COLO668 (cell line): ENCODE measurements at regions not wholly inside any gene's neighbourhood (a gene's known extent, or its start where the extent isn't known, plus 50 kb on each side); places are given as distances from the start of the nearest gene placed in this dataset.

Source experiments
- DNase-seq: peaks from one replicate; lab custom pipeline; 2025; ENCODE audit not compliant: unreplicated experiment; lab: John Stamatoyannopoulos, UW

GRCh38 chr11:19524171-19524671, 188.4 kb upstream of the NAV2 start:
- no peak for DNase-seq

- DNase-seq, result peak; percentile 31
These were observed 192.0 kb upstream of the NAV2 start for GRCh38 chr11:19520681-19521080.

GRCh38 chr11:19519912-19520641, 192.6 kb upstream of the NAV2 start:
- DNase-seq, result peak; percentile 75

- DNase-seq, result no peak
These were observed 193.3 kb upstream of the NAV2 start for GRCh38 chr11:19519353-19519752.

- DNase-seq, result no peak
These were observed 199.4 kb upstream of the NAV2 start for GRCh38 chr11:19513253-19513652.

DNA sequence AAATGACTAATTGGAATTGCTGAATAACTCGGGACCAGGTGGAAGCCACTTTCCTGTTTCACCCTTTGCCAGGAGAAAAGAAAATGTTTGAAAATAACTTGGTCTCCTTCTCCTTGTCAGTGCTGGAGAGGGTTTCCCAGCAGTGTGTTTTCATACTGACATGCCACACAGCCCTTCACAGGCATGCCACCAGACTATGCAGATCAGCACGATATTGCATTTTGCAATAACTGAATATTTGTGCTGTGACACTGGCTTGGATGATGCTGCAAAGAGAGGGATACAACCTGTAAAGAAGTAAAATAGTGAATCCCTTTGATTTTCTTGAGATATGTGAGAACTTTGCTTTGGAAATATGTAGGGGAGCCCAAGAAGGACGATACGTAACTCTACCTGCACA, 200.0 kb upstream of the NAV2 start:
- DNase-seq, result no peak

- DNase-seq, result peak; percentile 87
These were observed 201.0 kb upstream of the NAV2 start for GRCh38 chr11:19511413-19512183.

DNA sequence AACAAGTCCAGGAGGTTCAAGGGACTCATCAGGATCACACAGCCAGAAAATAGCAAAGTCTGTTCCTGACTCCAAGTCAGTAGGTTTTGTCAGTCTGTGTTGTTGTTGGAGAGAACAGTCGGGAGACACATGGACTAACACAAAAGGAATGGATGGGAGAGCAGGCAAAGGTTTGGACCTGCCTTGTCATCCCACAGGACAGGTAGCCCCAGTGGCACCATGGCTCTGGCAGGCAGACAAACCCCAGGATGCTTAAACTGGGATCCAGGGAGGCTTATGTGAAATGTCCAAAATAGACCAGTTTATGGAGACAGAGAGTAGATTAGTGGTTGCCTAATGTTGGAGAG, 201.6 kb upstream of the NAV2 start:
- no peak for DNase-seq

DNA sequence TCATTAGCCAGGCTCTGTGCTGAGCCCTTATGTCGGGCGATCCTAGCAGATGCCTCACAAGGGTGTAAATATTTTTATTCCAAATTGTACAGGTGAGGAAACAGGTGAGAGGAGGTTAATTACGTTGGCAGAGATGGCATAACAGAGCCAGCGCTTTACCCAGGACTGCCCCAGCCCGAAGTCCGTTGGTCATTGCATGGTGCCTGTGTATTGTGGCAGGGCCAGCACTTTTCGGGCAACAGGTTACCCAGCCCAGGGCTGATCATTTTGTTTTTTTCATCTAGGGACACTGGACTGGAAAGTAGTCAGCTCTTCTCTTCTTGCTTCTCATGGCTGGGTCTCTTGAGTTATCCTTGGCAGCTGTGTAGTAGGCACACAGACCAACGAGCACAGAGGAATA, 202.2 kb upstream of the NAV2 start:
- no peak for DNase-seq

GRCh38 chr11:19509215-19509614, 203.4 kb upstream of the NAV2 start:
- no peak for DNase-seq

DNA sequence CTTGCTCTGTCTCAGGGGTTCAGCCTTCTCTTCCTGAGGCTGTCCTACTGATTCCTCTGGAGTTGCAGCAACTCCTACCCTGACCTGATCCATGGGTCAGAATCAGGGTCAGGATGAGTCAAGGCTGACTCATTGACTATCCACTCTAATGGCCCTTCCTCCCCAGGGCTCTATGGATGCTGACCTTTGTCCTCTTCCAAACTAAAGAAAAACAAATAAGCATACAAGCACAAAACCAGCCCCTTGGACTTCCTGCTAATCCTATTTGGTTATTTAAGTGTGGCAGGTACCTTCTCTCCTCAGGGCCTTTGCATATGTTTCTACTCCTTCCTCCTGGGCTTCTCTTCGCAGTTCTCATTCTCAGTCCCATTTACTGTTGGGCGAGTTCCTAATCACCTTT, 204.5 kb upstream of the NAV2 start:
- DNase-seq, result no peak

DNA sequence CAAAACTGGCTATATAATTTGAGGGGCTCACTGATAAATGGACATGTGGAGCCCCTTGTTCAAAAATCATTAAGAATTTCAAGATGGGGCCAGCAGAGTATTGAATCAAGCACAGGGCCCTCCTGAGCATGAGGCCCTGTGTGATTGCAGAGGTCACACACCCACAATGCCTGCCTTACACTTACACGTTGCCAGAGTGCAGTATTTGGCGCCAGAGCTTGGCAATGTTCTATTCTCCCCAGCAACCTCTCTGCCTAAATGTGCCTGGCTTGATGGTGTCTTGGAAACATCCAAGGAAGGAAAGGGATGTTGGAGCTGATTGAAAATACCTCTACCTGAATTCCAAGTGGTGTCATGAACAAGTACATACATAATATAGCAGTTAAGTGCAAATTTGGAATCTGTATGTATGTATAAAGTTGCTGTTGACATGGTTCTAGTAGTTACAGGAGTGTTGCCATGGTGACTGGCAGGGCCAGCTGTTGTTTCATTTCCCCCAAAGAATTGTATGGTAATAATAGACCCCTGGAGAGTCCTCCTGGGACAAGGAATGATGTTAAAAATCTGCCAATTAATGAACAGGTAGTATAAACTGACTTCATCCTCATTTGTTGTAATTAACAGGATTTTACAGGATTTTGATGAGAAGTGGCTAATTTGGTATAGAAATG, 205.7 kb upstream of the NAV2 start:
- DNase-seq, result no peak

- no peak for DNase-seq
These were observed 209.9 kb upstream of the NAV2 start for GRCh38 chr11:19502691-19503253.

DNA sequence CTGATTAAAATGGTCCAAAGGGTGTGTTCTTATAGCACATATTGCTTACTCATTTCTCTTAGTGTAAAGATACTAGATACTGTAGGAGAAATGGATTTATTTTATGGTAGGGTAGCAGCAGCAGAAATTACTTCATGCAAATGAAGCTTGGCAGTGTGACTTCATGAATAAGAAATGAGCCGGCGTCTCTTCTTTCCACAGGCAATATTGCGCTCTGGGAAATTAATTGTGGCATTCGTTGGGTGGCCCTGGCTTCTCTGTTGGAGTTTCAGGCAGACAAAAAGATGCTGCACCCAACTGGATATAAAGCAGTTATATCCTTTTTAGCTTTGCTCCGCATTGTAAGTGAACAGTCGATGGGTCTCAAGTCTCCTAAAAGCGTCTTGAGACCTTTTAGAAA, 211.0 kb upstream of the NAV2 start:
- DNase-seq, result no peak

DNA sequence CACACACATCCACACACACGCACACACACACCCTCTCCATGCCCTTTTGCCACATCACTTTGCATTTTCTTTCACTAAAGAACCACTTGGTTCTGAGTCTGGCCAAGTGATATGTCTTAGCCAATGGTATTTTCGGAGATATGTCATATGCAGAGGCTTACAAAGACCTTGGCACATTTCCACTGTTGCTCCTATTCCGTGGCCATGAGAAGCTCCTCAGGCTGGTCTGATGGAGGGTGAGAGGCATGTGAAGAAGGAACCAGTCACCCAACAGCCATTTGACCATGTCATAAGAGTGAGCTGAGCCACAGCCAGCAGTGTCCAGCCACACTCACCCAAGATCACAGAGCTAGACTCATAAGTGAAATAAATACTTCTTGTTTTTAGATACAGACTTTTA, 212.6 kb upstream of the NAV2 start:
- no peak for DNase-seq

- DNase-seq, result peak; percentile 10
These were observed 213.5 kb upstream of the NAV2 start for GRCh38 chr11:19499026-19499669.

GRCh38 chr11:19493446-19494213, 219.0 kb upstream of the NAV2 start:
- peak; percentile 71 for DNase-seq

DNA sequence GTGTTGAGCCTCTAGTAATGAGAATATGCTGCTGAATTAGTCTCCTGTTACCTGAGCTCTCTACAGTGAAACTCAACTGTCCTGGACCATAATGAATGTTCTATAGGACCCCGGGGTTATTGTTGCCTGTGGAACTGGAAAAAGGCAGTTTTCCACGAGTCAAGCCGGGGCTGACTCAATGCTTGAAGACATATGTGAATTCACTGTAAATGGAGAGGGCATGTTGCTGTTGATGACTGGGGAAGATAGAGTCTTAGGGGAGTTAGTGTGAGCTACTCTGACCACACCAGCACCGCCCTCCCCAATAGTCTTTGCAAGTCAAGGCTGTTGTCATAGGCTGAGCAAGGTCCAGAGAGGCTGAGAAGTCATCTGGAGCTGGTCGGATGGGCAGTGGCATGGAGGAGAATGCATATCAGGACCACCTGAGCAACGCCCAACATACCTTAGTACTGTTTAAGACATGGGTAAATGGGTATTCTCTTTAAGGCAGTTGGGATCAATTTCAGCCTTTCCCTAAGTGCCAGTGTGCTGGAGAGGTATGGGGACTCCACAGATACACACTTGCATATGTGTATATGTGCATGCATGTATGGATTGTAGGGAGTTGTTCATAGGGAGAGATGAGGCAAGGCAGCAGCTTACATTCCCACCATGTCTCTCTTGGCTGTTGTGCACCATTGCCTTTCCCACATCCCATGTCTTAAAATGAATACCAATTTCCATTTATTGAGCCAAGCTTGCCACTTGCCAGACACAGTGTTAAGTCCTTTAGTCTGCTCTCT, 230.1 kb upstream of the NAV2 start:
- DNase-seq, result no peak

GRCh38 chr11:19480540-19480939, 232.1 kb upstream of the NAV2 start:
- DNase-seq, result no peak

GRCh38 chr11:19478891-19479290, 233.7 kb upstream of the NAV2 start:
- DNase-seq, result no peak
